ENCODE measurements at regions not wholly inside any gene's neighbourhood (a gene's known extent, or its start where the extent isn't known, plus 50 kb on each side); places are given as distances from the start of the nearest gene placed in this dataset.

DNA sequence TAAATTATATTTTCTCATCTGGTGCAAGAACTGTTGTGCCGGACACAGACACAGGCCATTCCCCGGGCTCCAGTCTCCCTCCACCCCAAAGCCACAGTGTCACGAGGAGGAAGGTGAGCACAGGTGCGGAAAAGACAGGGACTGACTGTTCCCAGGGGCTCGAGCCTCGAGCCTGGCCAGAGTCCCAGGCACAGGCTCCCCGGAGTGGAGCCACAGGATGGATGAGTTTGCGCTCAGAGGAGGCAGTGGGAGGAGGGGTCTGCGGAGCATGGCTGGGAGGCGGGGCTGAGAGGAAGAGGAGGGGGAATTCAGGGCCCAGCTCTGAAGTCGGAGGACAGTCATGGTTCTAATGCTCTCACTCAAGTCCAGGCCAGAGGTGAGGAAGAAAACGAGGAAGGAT is 284.8 kb downstream of the SMOC2 start:
- DNase-seq (ENCODE audit: low read depth, low spot score): no peak
- CTCF ChIA-PET: no interaction called here
- H3K4me3 ChIP-seq (ENCODE audit: low read depth, low read length): no peak overlapping the region
- POLR2A ChIA-PET: no interaction called here
- TF ChIP-seq, protein P1, sequence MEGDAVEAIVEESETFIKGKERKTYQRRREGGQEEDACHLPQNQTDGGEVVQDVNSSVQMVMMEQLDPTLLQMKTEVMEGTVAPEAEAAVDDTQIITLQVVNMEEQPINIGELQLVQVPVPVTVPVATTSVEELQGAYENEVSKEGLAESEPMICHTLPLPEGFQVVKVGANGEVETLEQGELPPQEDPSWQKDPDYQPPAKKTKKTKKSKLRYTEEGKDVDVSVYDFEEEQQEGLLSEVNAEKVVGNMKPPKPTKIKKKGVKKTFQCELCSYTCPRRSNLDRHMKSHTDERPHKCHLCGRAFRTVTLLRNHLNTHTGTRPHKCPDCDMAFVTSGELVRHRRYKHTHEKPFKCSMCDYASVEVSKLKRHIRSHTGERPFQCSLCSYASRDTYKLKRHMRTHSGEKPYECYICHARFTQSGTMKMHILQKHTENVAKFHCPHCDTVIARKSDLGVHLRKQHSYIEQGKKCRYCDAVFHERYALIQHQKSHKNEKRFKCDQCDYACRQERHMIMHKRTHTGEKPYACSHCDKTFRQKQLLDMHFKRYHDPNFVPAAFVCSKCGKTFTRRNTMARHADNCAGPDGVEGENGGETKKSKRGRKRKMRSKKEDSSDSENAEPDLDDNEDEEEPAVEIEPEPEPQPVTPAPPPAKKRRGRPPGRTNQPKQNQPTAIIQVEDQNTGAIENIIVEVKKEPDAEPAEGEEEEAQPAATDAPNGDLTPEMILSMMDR (IDR thresholded peaks at IDR 0.05; ENCODE audit: insufficient read depth, low read length, missing control alignments): no peak

DNA sequence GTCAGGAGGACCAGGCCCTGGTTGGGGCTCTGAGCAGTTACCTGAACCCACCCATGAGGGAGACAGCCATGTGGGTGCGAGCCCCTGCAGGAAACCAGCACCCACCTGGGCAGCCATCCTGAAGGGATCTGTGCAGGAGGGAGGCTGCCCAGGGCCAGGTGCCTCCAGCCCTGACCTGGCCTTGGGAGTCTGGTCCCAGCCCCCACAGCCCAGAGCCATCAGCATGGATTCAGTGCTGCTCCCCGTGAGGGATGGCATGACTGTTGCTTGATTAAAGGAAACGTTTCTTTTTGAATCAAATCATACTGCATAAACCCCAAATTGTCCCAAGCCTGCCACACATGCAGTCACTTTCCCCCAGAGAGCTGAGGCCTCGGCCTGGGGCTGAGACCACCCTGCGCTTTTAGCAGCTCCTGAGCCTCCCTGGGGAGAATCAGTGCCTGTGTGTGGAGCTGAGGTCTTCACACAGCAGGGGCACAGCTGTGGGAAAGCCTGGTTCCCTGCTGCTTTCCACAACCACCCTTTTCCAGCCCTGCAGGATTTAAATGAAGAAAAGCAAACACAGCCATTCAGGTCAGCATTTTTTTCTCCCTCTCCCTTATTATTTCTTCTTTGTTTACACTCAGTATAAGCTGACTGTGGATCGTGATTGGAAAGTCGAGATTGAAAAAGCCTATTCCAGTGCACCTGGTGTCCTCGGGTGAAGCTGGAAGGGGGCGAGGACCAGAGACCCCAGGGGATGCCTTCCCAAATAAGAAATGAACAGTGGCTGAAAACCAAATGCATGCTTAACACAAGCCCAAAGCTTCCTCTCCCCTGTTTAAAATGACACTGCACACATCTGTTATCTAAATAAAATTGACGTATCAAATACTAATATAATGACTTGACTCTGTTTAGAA is 283.9 kb downstream of the SMOC2 start:
- ChIA-PET POLR2A (no interaction called here), CTCF (no interaction called here)
- H3K4me3 ChIP-seq (ENCODE audit: low read depth, low read length): no peak overlapping the region
- DNase-seq (ENCODE audit: low read depth, low spot score): no peak
- TF ChIP-seq, protein P1 (IDR thresholded peaks at IDR 0.05; ENCODE audit: insufficient read depth, low read length, missing control alignments): no peak

DNA sequence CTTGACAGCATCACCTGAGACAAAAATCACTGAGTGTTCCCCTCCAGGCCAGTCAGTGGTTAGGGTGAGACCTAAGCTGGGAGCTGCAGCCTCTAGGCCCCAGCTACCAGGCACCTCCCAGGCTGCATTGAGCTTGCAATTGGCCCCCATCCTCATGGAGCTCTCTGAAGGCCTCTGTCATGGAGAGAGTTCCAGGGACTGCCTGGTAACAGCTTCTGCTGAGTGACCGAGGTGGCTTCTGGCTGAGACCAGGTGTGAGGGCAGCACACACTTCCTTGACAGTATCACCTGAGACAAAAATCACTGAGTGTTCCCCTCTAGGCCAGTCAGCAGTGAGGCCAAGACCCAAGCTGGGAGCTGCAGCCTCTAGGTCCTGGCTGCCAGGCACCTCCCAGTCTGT is 283.0 kb downstream of the SMOC2 start:
- ChIA-PET CTCF (no interaction called here), POLR2A (no interaction called here)
- DNase-seq (ENCODE audit: low read depth, low spot score): no peak
- TF ChIP-seq, protein P1 (IDR thresholded peaks at IDR 0.05; ENCODE audit: insufficient read depth, low read length, missing control alignments): no peak
- no peak overlapping the region for H3K4me3 ChIP-seq (ENCODE audit: low read depth, low read length)

DNA sequence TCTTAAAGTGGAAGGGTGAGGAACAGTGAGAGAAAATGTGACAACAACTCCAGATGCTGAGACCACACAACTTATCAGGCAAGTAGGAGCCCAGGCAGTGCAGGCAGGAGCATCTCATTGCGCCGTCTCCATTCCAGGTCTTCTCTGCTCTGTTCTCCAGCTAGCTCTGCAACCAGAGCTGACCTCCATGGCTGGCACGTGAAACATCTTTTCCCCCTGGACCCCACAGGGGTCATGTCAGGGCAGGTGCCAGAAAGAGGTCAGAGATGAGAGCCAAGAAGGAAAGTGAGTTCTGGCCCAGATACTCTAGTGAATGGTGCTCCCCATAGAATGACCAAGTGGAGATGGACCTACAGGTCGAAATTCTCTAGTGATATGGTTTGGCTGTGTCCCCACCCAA is 281.4 kb downstream of the SMOC2 start:
- TF ChIP-seq, protein P1 (IDR thresholded peaks at IDR 0.05; ENCODE audit: insufficient read depth, low read length, missing control alignments): no peak
- ChIA-PET CTCF (no interaction called here), POLR2A (no interaction called here)
- no peak overlapping the region for H3K4me3 ChIP-seq (ENCODE audit: low read depth, low read length)
- no peak for DNase-seq (ENCODE audit: low read depth, low spot score)

DNA sequence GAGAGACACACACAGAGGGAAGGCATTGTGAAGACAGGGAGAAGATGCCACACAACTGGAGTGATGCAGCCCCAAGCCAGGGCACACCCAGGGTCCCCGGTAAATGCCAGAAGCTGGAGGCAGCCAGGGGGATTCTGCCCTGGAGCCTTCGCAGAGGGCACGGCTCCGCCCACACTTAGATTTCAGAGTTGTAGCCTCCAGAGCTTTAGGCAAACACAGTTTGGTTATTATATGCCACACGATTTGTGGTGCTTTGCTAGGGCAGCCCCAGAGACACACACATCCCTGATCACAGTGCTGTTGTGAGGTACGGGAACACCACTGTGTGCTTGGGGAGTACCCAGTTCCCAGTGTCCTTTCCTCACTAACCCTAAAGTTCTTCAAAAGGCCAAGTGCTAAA is 280.6 kb downstream of the SMOC2 start:
- H3K4me3 ChIP-seq (ENCODE audit: low read depth, low read length): no peak overlapping the region
- ChIA-PET POLR2A (no interaction called here), CTCF (no interaction called here)
- DNase-seq (ENCODE audit: low read depth, low spot score): no peak
- TF ChIP-seq, protein P1 (IDR thresholded peaks at IDR 0.05; ENCODE audit: insufficient read depth, low read length, missing control alignments): no peak

DNA sequence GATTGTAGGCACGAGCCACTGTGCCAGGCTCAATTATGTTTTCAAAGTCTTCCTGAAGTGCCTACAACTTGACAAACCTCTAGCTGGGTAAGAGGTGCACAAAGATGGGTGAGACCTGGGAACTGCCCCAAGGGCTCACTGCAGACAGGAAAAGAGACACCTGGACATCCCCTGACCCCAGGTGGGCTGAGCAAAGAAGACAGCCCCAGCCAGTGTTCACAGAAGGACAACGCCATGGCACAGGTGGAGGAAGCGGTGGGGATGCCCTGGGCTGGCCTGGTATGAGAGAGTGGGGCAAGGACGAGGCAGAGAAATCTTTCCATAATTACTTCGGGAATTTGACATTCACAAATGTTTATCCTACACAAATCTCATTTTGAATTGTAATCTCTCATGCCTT is 278.9 kb downstream of the SMOC2 start:
- no peak overlapping the region for H3K4me3 ChIP-seq (ENCODE audit: low read depth, low read length)
- CTCF ChIA-PET: no interaction called here
- TF ChIP-seq, protein P1 (IDR thresholded peaks at IDR 0.05; ENCODE audit: insufficient read depth, low read length, missing control alignments): no peak
- POLR2A ChIA-PET: no interaction called here
- DNase-seq (ENCODE audit: low read depth, low spot score): no peak

Data from AG04449 (cell line).